ENCODE measurements at regions not wholly inside any gene's neighbourhood (a gene's known extent, or its start where the extent isn't known, plus 50 kb on each side); places are given as distances from the start of the nearest gene placed in this dataset.

DNA sequence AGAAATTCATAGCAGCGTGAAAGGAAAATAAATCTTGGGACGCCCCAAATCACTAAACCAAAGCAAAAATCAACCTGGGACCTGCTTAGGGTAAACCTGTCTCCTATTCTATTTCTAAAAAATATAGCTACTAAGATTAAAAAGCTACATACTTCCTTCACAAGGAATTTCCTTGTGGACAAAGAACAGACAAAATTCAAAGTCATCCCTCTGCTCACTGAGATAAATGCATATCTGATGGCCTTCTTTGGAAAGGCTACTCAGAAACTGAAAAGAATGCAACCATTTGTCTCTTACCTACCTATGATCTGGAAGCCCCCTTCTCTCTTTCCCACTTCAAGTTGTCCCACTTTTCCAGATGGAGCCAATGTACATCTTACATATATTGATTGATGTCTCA lies 93.0 kb upstream of the CNOT2 start:
- FAIRE-seq (no peak), DNase-seq (ENCODE audit: extremely low spot score, insufficient read length, low read depth) (no peak)

DNA sequence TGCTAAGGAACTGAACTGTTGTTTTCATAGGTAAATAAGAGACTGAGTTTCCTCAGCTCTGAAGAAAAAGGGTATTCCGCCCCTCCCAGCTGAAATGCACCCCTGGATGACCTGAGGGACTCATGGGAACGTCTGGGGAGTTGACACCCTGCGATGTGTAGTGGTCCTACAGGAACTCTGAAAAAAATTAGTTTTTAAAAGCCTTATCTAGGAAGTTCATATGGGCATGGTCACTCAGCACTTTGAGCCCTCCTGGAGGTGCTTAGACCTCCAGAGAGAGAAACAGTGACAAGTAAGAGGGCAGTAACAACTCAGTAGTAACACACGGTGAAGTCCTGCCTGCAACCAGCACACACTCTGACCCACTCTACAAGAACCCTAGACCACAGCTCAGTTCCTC lies 91.2 kb upstream of the CNOT2 start:
- no peak for FAIRE-seq
- no peak for DNase-seq (ENCODE audit: extremely low spot score, insufficient read length, low read depth)

DNA sequence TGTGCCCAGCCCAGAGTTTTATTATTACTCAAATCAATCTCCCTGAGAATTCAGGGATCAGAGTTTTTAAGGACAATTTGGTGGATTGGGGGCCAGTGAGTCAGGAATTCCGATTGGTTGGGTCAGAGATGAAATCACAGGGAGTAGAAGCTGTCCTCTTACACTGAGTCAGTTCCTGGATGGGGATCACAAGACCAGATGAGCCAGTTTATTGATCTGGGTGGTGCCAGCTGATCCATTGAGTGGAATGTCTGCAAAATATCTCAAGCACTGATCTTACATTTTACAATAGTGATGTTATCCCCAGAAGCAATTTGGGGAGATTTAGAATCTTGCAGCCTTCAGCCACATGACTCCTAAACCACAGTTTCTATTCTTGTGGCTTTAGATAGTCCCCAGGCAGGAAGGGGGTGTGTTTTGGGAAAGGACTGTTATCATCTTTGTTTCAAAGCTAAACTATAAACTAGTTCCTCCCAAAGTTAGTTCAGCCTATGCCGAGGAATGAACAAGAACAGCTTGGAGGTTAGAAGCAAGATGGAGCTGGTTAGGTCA lies 89.1 kb upstream of the CNOT2 start:
- no peak for DNase-seq (ENCODE audit: extremely low spot score, insufficient read length, low read depth)
- no peak for FAIRE-seq

- FAIRE-seq, result no peak
Measured at GRCh38 chr12:70154960-70155589, 88.2 kb upstream of the CNOT2 start.

DNA sequence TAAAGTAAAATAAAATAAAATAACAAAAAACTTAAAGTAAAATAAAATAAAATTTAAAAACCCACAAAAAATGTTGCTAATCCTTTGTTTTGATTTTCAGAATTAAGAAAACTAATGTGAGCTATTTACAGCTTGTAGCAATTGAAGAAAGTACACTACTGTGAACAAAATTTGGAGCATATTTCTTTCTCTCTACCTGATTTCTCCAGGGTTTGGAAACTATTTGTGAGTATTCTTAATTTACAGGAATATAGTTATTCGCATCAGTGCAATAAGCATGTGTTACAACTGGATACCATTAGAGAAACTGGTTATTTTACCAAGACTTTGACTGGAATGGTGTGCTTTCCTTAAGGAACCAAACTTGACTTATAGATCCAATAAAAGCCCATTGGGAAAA lies 86.1 kb upstream of the CNOT2 start:
- FAIRE-seq (no peak), DNase-seq (ENCODE audit: extremely low spot score, insufficient read length, low read depth) (no peak)

More at GRCh38 chr12:70154960-70155589, 88.2 kb upstream of the CNOT2 start:
- no peak for DNase-seq (ENCODE audit: extremely low spot score, insufficient read length, low read depth)

DNA sequence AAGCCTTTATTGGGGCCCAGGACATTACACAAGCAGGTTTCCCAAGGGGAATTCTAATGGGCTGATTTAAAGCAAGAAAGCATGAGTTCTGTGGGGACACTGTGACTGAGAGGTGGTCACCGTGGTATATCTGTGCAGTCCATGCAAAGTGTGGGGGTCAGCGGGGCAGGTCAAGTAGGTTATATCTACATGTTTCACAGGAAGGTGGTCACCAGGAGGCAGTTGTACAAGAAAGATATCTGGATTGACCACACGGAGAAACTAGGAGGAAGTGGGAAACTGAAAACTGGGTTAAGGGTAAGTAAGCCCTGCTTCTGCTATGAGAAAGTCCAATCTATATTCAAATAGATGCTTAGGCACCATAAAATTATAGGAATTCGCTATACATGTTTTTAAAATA lies 77.8 kb upstream of the CNOT2 start:
- DNase-seq (ENCODE audit: extremely low spot score, insufficient read length, low read depth) (no peak), FAIRE-seq (no peak)

DNA sequence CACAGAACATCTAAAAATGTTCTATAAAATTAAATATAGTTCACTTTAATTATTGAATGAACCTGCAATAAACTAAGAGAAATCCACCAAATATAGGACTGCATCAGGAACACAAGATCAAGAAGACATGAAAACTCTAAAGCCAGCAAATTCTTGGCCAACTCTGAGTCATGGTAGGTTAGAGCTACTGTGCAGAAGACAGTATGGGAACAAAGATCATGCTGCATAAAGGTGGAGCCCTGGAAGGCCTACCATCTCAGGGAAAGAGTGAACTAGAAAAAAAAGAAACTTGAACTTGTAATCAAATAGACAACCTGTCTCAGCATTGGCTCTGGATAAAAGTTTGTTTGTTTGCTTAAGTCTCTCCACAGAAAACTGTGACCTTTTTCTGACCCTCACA lies 66.9 kb upstream of the CNOT2 start:
- no peak for DNase-seq (ENCODE audit: extremely low spot score, insufficient read length, low read depth)
- no peak for FAIRE-seq

- DNase-seq (ENCODE audit: extremely low spot score, insufficient read length, low read depth) (no peak), FAIRE-seq (no peak)
Measured at GRCh38 chr12:70177631-70178030, 65.6 kb upstream of the CNOT2 start.

DNA sequence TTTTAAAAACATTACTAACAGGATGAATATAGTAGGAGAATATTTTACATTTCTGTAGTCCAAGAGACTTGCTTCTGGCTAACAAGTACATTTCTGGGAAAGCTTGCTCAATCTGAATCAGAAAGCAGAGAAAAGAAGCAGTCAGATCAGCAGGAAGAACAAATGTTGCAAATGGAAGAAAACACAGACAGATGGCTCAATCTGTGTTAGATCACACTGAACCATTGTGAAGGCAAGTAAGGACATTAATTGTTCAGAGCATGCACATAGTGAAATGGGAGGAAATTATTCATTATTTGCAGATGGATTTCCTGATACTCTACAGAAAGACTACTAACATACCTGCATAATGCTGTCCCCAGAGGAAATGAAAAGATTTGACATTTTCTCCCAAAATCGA lies 65.2 kb upstream of the CNOT2 start:
- DNase-seq (ENCODE audit: extremely low spot score, insufficient read length, low read depth) (no peak), FAIRE-seq (no peak)

- no peak for FAIRE-seq
- DNase-seq (ENCODE audit: extremely low spot score, insufficient read length, low read depth), result no peak
Measured at GRCh38 chr12:70180130-70180529, 63.1 kb upstream of the CNOT2 start.

GRCh38 chr12:70185301-70185700 lies 57.9 kb upstream of the CNOT2 start:
- FAIRE-seq (no peak), DNase-seq (ENCODE audit: extremely low spot score, insufficient read length, low read depth) (no peak)

DNA sequence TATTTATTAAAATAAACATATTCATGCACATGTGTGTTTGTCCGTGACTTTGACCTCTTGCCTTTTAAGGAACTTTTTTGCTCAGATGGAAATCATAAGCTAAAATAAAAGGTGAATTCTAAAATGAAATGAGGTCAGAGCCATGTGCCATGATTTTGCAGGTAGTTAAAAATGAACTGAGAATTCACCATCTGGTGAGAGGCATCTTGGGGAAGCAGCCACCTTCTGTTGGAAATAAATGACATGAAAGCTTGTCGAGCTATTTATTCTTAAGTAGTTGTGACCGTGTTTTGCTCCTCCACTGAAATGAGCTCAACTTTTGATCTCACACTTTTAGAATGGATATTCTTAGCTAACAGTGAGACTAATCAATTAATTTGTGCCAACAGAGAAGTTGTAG lies 56.8 kb upstream of the CNOT2 start:
- FAIRE-seq (no peak), DNase-seq (ENCODE audit: extremely low spot score, insufficient read length, low read depth) (no peak)

GRCh38 chr12:70190262-70191010 lies 52.8 kb upstream of the CNOT2 start:
- no peak for DNase-seq (ENCODE audit: extremely low spot score, insufficient read length, low read depth)
- FAIRE-seq, result no peak

Measured in GM18507 (cell line).